Right lung (tissue), 2 donors: ENCODE measurements at regions not wholly inside any gene's neighbourhood (a gene's known extent, or its start where the extent isn't known, plus 50 kb on each side); places are given as distances from the start of the nearest gene placed in this dataset.

ENCODE experiments used
- DNase-seq, 2 donors: peaks; one replicate each; pipeline ENCODE4 v3.0.0-alpha.2; 2013

DNA sequence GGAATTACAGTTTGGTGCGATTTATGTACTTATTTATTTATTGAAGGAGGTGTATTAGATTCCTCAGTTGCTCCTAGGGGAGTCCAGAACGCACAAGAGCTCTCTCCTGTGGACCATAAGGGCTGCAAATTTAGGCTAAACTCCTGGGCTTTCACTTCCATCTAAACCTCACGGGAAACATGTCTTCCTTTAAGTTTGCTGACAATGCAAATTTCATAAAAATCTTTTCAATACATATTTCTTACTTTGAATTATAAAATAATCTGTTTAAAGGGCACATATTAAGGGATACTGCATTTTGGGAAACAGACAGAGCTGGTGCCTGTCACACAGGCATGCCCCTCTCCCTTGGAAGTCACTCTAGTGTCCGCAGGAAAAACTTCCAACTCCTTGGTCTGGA lies 438.0 kb upstream of the CPEB2 start:
- DNase-seq = no peak

DNA sequence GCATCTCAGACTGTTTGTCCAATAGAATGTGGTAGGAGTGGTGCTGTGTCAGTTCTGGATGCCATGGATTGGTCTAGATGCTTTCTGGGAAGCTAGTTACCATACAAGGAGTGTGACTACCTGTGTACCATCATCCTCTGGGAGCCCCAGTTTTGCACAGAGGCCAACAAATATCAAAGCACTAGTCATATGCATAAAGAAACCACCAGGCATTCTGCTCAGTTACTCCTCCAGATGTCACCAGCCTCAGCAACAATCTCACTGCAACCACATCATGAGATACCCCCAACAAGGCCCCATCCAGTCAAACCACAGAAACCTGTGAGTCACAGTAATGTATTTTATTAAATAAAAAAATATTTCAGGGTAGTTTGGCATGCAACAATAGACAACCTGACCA lies 435.8 kb upstream of the CPEB2 start:
- no peak for DNase-seq

DNA sequence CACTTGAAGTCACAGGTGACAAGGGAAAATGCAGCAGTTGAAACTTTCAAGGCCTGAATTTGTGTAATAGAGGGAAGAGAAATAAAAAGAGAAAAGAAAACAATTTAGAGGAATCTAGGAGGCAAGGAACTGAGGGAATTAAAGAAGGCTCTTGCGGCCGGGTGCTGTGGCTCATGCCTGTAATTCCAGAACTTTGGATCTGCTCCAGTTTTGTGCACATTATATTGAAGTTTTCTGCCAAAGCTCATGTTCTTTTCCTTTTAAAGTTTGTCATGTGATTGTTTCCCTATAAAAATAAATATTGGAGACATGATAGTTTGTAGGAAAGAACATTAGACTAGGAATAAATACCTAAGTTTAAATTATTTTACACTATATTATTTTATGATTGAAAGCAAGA lies 433.9 kb upstream of the CPEB2 start:
- no peak for DNase-seq

DNA sequence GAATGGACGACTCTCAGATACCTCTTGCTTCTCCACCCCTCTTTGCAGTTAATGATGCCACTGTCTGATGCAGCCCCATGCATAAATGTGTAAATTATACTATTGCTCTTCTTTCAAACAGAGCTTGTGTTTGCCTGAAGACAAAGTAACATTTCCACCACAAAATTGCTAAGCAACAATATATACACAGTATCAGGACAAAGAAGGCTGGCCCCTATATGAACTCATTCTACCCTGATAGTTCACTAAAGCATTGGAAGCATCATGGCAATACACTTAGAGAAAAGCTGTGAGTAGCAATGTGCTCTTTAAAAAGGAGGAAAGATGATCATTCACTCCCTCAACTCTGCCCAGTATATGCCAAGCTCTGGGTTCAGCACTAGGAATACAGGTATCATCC lies 427.0 kb upstream of the CPEB2 start:
- DNase-seq = no peak

DNA sequence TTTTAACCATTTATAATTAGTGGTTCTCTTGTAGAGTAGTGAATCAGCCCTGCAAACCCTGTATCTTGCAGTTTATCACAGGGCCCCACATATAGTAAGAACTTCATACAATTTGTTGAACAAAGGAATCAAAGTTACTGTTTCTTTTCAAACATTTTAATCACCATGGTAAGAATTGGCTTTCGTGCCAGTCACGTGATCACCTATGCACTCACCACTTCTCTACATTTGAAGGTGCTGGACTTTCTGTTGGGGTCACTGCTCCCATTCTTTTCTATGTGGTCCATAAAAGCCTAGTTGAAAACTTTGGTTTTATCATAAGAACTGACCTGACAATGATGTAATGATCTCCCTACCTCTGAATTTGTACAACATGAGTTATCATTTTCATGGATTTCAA lies 426.4 kb upstream of the CPEB2 start:
- DNase-seq = no peak

DNA sequence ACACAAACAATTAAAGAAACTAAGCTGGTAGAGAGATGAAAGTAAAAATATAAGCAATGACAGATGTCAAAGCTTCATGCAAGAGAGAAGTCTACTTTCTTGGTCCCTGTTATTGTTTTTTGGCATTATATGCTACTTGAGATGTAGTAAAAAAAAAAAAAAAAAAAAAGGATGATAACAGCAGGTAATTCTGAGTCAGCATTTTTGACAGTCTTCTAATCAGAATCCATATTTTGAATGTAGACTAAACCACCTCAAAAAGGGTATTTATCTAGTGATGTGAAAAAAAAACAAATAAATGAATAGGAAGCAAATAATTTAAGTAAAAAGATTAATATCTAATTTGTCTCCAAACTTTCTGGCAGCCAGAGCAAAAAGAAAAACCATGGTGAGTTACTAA lies 422.2 kb upstream of the CPEB2 start:
- no peak for DNase-seq

DNA sequence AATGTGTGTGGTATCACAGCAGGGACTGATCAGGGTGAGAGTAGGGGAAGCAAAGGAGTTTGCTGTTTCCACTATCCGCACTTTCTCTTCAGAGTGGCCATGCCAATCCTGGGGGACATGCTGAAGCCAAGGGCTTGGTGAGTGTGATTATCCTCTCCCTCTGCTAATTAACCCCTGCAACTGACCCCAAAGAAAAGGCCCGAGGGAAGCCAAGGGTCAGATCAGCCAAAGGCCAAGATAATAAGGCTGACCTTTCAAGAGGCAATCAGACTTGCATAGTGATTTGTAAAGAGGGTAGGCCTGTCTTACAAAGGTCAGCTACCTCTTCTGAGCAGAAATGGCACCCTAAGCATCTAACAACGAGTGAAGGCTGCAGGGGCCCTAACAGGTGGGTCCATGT lies 420.5 kb upstream of the CPEB2 start:
- no peak for DNase-seq

DNA sequence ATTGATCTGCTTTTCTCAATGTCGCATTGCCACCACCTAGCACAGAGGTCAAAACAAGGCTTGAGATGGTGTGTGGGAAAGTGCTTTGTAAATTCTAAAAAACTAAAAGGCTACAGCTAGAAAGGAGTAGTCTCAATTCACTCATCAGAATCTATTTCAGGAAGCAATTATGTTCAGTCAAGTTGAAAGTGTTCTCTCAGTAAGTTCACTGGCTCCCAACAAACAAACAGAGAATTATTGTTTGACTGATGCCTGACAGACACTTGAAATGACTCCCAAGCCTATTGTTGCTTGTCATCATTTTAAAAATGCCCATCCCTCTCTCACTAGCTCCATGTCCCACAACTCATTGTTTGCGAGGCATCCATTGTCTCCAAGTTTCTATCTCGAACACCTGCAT lies 419.6 kb upstream of the CPEB2 start:
- DNase-seq = no peak

DNA sequence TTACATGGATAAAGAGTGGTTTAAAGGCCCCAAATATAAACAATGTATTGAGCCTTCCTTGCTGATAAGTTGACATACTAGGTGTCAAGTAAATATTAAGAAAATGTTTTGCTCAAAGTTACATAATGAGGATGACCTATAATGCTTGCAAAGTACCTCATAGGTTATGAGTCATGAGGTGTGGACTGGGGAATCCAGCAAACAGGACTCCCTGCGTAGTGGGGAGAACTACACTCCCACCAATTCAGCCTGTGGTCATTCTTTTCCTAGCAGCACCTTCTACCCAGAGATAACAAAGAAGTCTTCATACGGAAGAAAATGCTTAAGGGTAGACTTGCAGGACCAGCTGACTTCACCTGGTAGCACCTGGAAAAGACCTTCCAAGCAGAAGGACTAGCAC lies 418.9 kb upstream of the CPEB2 start:
- DNase-seq = no peak

DNA sequence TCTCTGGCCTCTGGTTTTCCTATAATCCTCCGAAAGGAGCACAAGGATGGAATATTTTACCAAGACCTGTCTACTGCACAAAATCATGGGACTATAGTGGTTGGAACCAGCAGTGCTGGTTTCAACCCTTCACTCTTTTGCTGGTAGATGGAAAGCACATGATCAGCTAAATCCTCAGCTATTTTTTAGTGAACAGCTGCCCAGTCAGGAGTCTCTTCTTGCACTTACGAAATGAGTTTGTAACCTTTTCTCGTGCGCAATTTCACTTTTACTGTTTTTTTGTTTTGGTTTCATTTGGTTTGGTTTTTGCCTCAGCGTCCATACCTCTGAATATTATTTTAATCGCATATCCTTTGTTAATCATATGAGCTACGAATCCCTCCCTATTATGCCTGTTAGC lies 418.5 kb upstream of the CPEB2 start:
- DNase-seq = no peak

DNA sequence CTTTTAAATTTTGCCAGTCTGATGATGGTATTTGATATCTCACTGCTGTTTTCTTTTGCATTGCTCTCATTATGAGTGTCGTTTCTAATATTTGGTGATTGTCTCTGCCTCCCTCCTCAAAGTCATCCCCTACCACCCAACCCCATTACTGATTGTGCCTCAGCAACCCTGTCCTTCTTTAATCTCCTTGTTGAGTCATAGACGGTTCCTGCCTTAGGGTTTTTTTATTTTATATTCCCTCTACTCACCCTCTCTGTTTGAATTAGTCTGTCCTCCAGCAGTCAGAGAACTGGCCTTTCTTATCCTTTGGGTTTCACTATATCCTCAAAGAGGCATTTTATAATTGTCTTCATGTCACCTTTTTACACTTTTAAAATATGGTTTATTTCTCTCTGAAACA lies 409.3 kb upstream of the CPEB2 start:
- no peak for DNase-seq

DNA sequence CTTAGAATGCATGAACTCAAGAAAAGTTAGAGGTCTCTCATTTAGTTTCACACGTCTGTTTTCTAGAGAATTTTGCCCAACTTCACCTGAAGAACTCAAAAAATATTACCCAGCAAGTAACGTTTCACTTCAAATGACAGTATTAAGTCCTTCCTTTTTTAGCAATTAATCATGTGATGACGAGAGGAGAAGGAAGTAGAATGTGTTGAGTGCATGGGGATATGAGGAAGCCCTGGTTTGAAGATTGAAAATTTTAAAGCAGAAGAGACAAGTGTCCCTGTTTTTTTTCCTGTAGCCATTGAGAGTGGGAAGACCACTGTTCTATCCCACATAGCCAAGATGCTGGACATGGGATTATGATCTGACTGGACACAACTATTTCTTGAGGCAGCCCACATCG lies 406.3 kb upstream of the CPEB2 start:
- no peak for DNase-seq

DNA sequence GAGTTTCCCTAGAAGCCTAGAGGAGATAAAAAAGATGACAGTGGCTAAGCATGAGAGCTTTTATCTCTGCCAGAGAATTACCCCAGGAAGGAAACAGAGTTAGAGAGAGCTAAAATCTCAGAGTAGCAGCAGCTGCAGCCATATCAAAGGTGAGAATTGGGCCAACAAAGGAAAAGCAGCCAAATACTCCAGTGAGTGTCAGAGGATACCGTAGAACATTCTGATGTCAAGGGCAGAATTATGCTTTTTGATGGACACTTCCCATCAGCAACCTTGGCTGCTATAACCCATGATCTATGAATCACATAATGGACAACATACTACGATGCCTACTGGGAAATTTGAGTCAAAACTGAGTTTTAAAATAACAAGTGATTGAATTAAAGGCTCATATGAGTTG lies 405.8 kb upstream of the CPEB2 start:
- no peak for DNase-seq

DNA sequence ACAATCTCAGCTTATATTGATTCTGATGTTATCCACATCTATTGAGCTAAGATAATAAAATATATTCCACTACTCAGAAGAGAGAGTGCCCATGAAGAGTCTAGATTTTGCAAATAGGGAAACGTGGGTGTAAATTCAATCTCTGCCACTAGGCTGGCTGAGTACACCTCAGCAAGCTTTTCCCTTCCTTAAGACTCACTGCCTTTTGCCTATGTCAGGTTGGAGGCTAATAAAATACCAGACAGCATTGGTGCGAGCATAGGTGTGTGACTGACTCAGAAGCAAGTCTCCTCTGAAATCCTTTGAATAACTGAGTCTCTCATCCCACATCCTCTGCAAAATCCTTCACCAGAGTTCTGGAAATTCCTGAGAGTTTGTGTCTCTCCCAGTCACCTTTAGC lies 405.4 kb upstream of the CPEB2 start:
- no peak for DNase-seq

DNA sequence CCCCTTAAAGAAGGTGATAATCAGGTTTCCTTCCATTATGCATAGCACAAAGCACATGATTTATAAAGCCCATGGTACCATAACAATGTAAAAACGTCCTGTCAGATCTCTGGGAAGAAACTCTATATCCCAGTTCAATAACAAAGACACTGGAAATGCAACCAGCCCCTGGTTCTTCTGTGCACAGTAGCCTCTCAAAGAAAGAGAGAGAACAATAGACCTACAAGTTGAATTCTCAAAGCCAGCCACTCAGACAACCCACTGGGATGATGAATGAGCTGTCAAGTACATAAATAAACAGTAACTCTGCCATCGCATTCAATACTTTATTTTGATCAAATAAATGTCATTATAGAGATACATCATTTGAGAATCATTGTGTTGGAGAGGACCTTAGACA lies 400.1 kb upstream of the CPEB2 start:
- no peak for DNase-seq

DNA sequence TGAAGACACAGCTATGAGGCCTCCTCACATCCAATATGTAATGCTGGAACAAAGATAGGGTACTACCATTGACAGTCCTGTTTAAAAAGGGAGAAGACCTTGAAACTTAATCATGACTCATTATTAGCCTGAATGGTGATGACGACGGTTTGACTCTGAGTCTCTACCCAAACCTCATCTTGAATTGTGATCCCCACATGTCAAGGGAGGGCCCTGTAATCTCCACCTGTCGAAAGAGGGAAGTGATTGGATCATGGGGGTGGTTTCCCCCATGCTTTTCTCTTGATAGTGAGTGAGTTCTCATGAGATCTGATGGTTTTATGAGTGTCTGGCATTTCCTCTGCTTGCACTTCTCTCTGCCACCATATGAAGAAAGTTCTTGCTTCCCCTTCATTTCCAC lies 395.3 kb upstream of the CPEB2 start:
- no peak for DNase-seq

DNA sequence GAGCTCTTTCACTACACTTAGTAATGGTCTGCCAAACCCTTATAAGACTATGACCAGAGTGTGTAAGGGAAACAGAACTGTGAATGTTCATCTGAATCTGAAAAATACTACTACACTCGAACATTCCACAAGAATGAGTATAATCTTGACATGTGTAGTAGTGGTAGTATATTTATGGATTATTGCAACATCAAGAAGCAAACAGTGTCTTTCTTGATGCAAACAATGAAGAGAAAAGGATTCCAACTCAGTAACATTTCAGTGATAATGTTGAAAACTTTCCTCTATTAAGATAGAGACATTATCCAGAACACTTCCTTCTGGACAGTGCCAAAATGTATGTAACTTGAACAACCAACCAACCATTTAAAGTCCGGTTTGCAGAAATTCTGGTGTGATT lies 394.7 kb upstream of the CPEB2 start:
- no peak for DNase-seq

DNA sequence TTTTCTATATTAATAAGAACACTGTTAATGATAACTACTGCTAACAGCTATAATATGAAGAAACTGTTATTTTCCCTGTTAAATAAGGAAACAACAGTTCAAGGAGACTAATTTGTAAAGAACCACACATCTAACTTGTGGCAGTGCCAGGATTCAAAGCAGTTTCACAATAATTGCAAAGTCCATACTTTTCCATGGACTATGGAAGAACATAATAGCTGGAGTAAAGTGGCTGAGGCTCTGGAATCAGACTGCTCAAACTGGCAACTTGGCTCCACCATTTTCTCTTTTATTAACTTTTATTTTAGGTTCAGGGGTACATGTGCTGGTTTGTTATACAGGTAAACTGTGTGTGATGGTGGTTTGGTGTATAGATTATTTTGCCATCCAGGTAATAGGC lies 393.7 kb upstream of the CPEB2 start:
- no peak for DNase-seq

DNA sequence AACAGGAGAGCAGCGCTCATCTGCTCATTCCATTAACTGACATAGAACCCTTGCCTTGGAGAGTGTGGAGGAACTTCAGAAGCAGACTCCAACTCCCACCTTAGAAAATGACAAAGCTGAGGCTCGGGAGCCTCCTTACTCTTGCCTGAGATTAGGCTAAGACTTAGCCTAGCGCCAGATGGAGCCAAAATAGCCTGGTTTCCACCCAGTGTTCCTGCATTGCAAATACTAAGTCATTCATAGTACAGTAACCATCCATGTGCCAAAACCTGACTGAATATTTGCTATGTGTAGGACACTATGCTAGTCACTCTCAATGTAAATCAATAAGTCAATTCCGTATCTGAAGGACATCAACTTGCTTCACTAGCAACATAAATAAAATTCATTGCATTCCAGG lies 387.4 kb upstream of the CPEB2 start:
- no peak for DNase-seq

DNA sequence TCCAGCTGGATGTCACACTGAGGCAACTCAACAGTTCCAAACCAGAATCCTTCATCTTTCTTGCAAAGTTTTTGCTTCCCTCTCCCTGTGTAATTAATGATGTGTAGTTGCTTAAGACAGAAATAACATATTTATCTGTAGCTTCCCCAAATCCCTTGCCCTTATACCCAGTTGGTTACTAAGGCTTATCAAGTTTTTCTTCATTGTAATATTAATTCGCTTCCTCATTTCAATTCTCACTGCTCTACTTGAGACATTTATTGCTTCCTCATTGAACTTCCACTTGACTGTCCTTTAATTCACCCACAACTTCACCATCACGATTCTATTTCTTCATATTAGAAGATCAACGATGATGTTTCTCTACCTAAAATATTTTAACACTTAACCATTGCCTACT lies 386.6 kb upstream of the CPEB2 start:
- no peak for DNase-seq

DNA sequence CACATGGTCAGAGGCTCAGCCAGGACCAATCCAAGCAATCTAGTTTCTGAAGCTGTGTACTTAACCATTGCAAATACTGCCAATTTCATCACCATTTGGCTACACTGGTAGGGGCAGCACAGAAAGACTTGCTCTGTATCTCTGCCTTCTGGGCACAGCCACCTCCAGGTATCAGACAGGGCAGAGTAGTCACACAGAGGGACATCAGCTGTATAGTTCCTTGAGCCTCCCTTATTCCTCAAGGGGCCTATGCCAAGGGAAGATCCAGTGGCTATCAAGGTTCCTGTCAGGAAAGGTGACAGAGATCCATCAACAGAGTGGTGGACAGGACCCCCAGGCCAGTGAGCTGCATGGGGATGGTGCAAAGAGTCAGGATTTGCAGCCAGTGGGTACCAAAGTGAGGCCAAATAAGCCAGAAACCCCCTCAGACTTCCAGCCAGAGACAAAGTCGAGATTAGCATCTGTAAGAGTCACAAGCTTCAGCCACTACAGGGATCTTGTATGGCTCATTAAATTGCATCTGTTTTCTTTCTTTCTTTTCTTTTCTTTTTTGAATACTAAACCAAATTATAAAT lies 381.6 kb upstream of the CPEB2 start:
- DNase-seq = no peak

DNA sequence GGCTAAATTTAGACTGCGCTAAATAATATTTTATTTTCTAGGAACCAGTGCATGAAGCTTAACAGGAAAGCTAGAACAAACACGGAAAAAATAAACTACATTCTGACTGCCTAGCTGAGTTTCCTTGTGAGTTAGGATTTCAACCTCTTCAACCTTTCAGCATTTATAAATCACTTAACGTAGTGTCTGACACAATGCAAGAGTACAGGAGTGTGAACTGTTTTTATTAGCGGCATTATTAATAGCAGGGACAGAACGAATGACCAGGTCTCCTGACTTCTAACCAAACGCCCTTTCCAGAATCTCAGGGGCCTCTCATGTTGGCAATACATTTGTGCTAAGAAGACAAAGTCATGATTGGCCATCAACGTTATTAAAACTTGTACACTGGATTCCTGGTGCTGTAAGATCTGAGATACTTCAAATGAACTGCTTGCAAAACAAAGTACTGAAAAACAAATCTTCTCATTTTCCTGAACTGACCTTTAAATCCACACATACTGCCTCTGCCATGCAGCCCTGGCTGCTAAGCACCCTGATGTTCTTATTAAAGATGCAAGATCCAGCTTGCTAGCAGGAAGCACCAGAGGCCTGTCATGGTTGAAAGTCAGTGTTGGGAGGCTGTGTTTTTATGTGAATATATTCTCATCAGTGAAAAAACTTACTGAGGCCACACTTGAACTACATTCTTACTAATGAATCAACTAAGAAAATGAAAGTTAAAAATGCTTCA lies 380.4 kb upstream of the CPEB2 start:
- DNase-seq = no peak

DNA sequence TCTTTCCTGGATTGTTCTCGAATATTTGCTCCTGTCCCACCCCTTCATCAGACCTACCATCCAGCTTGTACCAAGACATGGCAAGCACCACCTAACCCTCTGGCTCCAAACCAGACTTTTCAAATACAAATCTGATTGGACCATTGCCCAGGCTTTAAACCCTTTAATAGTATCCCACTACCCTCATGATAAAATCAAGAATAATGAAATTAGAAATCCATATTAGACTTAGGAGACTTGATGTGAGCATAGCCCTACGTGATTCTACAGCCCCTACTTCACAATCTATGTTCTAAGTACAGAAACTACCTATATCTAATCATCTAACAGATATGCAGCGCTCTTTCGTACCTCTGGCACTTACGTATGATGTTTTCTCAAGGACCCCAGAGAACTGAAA lies 375.2 kb upstream of the CPEB2 start:
- no peak for DNase-seq

DNA sequence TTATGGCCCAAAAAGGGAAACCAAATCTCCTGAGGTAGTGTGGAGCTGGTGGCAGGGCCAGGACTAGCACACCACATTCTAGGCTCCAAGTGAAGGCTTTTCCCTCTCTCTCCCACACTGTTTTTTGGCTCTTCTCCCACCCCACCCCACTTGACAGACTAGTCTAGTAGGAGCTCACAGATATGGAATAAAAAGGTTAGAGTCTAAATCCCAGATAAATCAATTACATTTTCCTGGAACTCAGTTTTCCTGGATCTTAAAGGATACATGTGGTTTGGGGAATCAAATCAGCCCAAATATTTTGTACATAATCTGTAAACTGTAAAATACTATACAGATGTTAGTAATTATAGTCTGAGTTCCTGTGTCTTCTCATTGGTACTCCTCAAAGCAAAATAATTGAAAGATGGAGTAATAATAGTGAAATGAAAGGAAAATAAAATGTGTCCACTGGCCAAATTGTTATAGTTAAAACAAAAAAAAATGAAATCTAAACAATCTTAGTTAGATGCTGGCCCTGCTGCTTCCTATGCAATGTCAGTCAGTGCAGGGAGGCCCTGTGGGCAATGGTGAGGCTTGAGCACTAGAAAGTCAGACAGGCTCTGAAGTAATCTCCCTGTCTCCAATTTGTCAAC lies 370.4 kb upstream of the CPEB2 start:
- DNase-seq = no peak
